Activated CD4-positive, alpha-beta T cell treated with anti-CD3 and anti-CD28 coated beads, Interleukin-2, Interleukin-4, amounts not matched to agents 100 ng/mL and 50 ng/mL, durations not matched to agents 16 hours and 8 hours (primary cell): ENCODE measurements at regions not wholly inside any gene's neighbourhood (a gene's known extent, or its start where the extent isn't known, plus 50 kb on each side); places are given as distances from the start of the nearest gene placed in this dataset.
"Not testable (repeated sequence)": the region's sequence is repeated elsewhere in the genome, so short reads cannot be mapped to it uniquely, and the experiment has no call there.

Experiments used
- DNase-seq: peaks from one replicate; pipeline ENCODE4 v3.0.0-alpha.2; 2020; ENCODE audit warnings: low spot score

GRCh38 chr6:15904651-15905376 is 224.1 kb upstream of the MYLIP start:
- DNase-seq = no peak

DNA sequence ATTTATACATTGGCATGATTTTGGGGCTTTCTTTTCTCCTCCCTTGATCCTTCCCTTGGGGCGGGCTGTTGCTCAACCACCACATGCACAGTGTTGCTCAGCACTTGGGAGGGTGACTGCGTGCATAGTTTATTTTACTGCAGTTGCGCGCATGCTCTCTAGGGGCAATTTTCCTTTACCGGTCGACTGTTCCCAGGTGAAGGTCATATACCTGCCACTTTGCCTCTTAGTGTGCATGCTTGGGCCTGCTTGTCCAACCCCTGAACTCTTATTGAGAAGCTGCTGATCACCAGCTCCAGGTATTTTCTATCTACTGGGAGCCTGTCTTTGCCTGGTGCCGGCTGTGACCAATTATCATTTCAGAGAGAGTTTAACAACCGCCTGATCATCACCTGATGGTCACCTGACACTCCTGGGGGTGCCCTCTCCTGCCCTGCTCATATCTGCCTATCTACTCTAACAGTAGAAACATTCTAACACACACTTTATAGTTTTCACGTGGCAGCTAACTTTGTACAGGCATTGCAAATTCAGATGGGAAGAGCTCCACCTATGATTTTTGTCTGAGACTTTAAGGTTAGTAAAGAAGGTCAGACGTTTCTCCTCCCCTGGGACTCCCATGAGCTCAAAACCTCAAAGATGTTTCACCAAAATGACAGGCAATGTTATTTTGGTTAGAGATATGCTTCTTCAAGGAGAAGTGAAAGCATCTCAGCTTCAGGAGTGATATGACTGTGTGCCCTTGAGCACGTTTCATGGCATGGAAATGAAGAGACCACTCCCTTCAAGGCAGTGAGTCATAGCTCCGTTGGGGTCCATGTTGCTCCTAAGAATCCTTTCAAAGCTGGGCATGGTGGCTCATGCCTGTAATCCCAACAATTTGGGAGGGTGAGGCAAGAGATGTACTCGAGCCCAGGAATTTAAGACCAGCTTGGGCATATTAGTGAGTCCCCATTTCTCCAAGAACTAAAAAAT is 227.5 kb upstream of the MYLIP start:
- DNase-seq = peak; percentile 84

- no peak for DNase-seq
These were observed 230.2 kb upstream of the MYLIP start for GRCh38 chr6:15898693-15899092.

GRCh38 chr6:15897063-15897876 is 231.6 kb upstream of the MYLIP start:
- no peak for DNase-seq

GRCh38 chr6:15894973-15895725 is 232.3 kb upstream of the DTNBP1 start:
- DNase-seq = no peak

GRCh38 chr6:15893556-15894253 is 230.9 kb upstream of the DTNBP1 start:
- peak; percentile 30 for DNase-seq

DNA sequence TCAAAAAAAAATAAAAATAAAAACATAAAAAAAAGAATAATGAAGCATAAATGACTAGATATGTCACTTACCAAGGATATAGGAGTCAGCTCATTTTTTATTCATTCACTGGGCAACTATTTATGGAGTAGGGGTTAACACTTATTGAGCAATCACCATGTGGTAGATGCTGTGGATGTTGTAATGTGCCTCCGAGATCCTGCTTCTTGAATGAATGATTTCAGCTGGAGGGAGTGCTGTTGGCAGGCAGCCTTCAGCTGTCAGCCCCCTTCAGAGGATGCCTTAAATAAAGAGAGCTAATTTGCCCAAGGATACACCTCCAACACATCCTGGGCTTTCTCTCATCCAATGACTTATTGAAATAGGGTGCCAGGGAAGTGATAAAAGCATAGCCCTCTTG is 229.5 kb upstream of the DTNBP1 start:
- DNase-seq = no peak

- no peak for DNase-seq
These were observed 226.3 kb upstream of the DTNBP1 start for GRCh38 chr6:15888798-15889772.

- no peak for DNase-seq
These were observed 224.9 kb upstream of the DTNBP1 start for GRCh38 chr6:15887491-15888461.

DNA sequence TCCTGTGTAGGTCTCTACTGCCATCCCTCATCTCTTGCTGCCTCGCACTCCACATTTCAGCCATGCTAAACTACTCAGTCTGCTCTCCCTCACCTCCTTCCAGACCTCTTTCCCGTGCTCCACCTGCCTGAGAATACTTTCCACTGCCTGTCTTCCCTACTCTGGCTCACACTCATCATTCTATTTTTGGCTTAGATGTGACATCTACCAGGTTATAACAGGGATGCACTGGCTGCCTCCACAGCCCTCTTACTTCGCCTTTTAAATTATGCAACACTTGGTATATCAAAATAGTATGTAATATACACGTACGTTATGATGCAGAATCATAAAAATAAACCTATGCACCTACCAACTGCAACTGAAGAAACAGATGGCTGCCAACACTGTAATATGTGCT is 222.8 kb upstream of the DTNBP1 start:
- no peak for DNase-seq

GRCh38 chr6:15883593-15883992 is 220.8 kb upstream of the DTNBP1 start:
- DNase-seq = not testable (repeated sequence)

GRCh38 chr6:15882915-15883314 is 220.1 kb upstream of the DTNBP1 start:
- DNase-seq = no peak

GRCh38 chr6:15882345-15882744 is 219.5 kb upstream of the DTNBP1 start:
- no peak for DNase-seq

- DNase-seq = no peak
These were observed 218.3 kb upstream of the DTNBP1 start for GRCh38 chr6:15881150-15881549.

- no peak for DNase-seq
These were observed 217.6 kb upstream of the DTNBP1 start for GRCh38 chr6:15880262-15880973.

DNA sequence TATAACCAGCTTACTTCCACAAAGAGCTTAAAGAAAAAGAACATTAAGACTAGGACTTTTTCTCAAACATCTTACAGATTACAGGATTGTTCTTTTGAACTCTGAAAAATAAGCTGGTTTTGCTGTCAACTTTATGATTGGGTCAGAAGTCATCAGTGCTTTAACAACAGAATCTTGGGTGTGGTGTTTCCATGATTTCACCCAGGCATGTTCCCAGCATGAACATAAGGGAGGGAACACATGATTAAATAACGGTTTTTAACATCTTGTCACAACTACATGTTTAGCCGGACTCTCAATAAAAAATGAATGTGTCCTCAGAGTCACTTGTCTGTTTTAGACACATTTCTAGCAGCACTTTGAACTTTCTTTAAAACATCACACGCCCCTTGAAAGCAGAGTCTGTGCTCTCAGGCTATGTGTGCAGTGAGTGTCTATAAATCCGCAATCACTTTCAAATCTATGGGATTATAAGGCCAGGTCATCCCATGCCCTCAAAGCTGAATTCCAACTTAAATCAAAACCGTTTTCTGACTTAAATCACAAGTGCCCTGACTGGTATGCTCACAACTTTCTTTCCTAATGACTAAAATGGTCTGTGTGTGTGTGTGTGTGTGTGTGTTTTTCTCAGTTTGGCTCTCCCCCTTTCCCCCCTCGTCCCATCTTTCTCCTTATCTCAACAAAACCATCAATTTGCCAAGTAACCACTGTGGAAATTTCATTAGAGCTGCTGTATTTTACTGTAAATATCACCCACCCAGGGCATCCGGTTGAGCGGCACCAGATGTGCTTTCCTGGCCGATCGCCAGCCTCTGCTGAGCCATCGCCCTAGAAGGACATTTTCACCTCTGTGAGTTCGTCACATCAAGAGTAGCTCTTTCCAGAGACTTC is 216.8 kb upstream of the DTNBP1 start:
- DNase-seq = peak; percentile 80

DNA sequence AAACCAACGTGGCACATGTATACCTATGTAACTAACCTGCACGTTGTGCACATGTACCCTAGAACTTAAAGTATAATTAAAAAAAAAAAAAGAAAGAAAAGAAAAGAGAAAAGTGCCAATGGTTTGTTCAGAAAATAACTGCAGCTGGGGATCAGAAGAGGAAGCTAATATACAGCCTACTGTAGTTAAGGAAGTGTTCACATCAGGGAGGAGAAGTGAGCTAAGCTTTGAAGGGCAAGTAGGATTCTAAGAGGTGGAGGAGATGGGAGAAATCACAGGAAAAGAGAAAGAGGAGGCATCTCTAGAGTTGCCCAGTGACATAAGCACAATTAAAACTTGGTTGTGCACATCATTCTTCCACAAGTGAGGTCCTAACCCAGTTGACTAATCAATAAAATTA is 214.4 kb upstream of the DTNBP1 start:
- DNase-seq = no peak
